ENCODE measurements at regions not wholly inside any gene's neighbourhood (a gene's known extent, or its start where the extent isn't known, plus 50 kb on each side); places are given as distances from the start of the nearest gene placed in this dataset.

DNA sequence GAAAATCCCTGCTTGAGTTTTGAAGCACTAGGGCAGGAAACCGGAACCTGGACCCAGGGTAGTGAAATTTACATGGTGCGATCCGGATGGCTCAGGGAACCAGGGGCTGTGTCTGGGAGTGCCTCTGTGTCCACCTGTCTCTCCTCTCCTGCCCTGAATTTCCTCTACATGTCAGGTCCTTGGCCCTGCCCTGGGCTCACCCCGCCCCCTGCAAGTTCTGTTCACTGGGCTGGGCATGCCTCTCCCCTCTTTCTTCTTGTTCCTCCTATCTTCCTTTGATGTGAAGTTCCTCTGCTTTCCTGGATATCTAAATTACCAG, 435.9 kb upstream of the RBMS3 start:
- Histone ChIP-seq H3K4me2 (ENCODE audit: low read length) (no peak overlapping the region), H3K79me2 (ENCODE audit: control insufficient read depth, low read length) (no peaks in the 10 kb centered on the region), H3K27ac (ENCODE audit: low read depth, low read length) (no peak overlapping the region), H3K27me3 (ENCODE audit: control insufficient read depth, low read length) (no peaks in the 10 kb centered on the region), H3K9me3 (ENCODE audit: control insufficient read depth, insufficient read depth, low read length) (no peaks in the 10 kb centered on the region), H3F3A (ENCODE audit: control insufficient read depth, insufficient read depth) (no peaks in the 10 kb centered on the region), H3K36me3 (ENCODE audit: control insufficient read depth, low read length) (no peaks in the 10 kb centered on the region), H3K4me3 (ENCODE audit: low read length) (no peak overlapping the region), H4K20me1 (ENCODE audit: control insufficient read depth, insufficient read depth, low read depth, low read length) (no peaks in the 10 kb centered on the region), H3K4me1 (ENCODE audit: control insufficient read depth, low read length) (no peaks in the 10 kb centered on the region), H3K9me2 (replicated peaks; ENCODE audit: control insufficient read depth, low read length) (no peaks in the 10 kb centered on the region)
- TF ChIP-seq, protein P1, sequence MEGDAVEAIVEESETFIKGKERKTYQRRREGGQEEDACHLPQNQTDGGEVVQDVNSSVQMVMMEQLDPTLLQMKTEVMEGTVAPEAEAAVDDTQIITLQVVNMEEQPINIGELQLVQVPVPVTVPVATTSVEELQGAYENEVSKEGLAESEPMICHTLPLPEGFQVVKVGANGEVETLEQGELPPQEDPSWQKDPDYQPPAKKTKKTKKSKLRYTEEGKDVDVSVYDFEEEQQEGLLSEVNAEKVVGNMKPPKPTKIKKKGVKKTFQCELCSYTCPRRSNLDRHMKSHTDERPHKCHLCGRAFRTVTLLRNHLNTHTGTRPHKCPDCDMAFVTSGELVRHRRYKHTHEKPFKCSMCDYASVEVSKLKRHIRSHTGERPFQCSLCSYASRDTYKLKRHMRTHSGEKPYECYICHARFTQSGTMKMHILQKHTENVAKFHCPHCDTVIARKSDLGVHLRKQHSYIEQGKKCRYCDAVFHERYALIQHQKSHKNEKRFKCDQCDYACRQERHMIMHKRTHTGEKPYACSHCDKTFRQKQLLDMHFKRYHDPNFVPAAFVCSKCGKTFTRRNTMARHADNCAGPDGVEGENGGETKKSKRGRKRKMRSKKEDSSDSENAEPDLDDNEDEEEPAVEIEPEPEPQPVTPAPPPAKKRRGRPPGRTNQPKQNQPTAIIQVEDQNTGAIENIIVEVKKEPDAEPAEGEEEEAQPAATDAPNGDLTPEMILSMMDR (IDR thresholded peaks at IDR 0.05; ENCODE audit: low read depth, low read length, poor library complexity, severe bottlenecking) = no peak
- no peak for TF ChIP-seq EZH2phosphoT487 (IDR thresholded peaks at IDR 0.05; ENCODE audit: borderline replicate concordance, low read length)

DNA sequence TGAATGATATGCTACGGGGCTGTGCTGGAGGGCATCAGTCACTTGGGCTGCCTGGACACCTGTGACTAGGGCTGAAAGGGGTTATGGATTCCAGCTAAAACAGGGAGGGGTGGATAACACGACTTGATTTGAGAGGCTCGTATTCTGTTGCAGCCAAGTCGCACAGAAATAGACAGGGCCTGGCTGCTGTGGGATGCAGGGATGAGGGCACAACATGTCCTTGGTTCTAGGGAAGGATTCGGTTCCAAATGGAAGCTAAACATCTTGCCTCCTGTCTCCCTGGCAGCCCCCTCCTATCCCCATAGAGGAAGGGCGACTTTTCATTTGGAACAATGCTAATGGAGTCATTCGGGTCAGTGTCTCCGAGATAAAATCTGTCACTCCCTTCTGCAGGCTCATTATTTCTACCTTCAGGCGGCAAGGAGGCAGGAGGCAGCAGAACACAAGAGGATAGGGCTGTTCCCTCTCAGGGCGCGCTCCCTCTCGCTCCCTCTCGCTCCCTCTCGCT, 433.8 kb upstream of the RBMS3 start:
- no peaks in the 10 kb centered on the region for H3K9me2 ChIP-seq (replicated peaks; ENCODE audit: control insufficient read depth, low read length)
- no peaks in the 10 kb centered on the region for H3K79me2 ChIP-seq (ENCODE audit: control insufficient read depth, low read length)
- H4K20me1 ChIP-seq (ENCODE audit: control insufficient read depth, insufficient read depth, low read depth, low read length) = no peaks in the 10 kb centered on the region
- no peaks in the 10 kb centered on the region for H3F3A ChIP-seq (ENCODE audit: control insufficient read depth, insufficient read depth)
- H3K4me2 ChIP-seq (ENCODE audit: low read length) = no peak overlapping the region
- H3K4me1 ChIP-seq (ENCODE audit: control insufficient read depth, low read length) = no peaks in the 10 kb centered on the region
- no peak for TF ChIP-seq EZH2phosphoT487 (IDR thresholded peaks at IDR 0.05; ENCODE audit: borderline replicate concordance, low read length)
- TF ChIP-seq, protein P1 (IDR thresholded peaks at IDR 0.05; ENCODE audit: low read depth, low read length, poor library complexity, severe bottlenecking) = no peak
- no peak overlapping the region for H3K4me3 ChIP-seq (ENCODE audit: low read length)
- H3K9me3 ChIP-seq (ENCODE audit: control insufficient read depth, insufficient read depth, low read length) = no peaks in the 10 kb centered on the region
- H3K36me3 ChIP-seq (ENCODE audit: control insufficient read depth, low read length) = no peaks in the 10 kb centered on the region
- no peaks in the 10 kb centered on the region for H3K27me3 ChIP-seq (ENCODE audit: control insufficient read depth, low read length)
- no peak overlapping the region for H3K27ac ChIP-seq (ENCODE audit: low read depth, low read length)

DNA sequence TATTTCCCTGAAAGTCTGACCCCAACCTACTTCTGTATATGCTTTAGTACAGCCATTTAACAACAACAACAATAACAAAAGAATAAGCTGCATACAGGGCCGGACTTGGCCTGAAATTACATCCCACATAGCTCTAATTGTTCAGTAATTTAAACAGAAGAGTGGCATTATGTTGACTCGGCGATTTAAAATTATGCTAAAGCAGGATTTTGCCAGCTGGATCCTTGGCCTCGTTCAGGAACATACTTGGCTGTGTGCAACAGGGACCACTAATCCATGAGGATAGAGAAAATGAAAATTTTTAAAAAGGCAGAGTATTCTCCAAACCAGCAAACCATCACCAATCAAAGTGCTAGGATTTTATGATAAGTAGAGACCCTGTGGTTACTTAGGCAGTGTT, 433.1 kb upstream of the RBMS3 start:
- H3K9me2 ChIP-seq (replicated peaks; ENCODE audit: control insufficient read depth, low read length) = no peaks in the 10 kb centered on the region
- no peaks in the 10 kb centered on the region for H3K9me3 ChIP-seq (ENCODE audit: control insufficient read depth, insufficient read depth, low read length)
- H3K27me3 ChIP-seq (ENCODE audit: control insufficient read depth, low read length) = no peaks in the 10 kb centered on the region
- TF ChIP-seq, protein P1 (IDR thresholded peaks at IDR 0.05; ENCODE audit: low read depth, low read length, poor library complexity, severe bottlenecking) = no peak
- TF ChIP-seq EZH2phosphoT487 (IDR thresholded peaks at IDR 0.05; ENCODE audit: borderline replicate concordance, low read length) = no peak
- H3K4me1 ChIP-seq (ENCODE audit: control insufficient read depth, low read length) = no peaks in the 10 kb centered on the region
- H3K36me3 ChIP-seq (ENCODE audit: control insufficient read depth, low read length) = no peaks in the 10 kb centered on the region
- no peaks in the 10 kb centered on the region for H4K20me1 ChIP-seq (ENCODE audit: control insufficient read depth, insufficient read depth, low read depth, low read length)
- H3F3A ChIP-seq (ENCODE audit: control insufficient read depth, insufficient read depth) = no peaks in the 10 kb centered on the region
- H3K27ac ChIP-seq (ENCODE audit: low read depth, low read length) = no peak overlapping the region
- no peak overlapping the region for H3K4me3 ChIP-seq (ENCODE audit: low read length)
- H3K79me2 ChIP-seq (ENCODE audit: control insufficient read depth, low read length) = no peaks in the 10 kb centered on the region
- H3K4me2 ChIP-seq (ENCODE audit: low read length) = no peak overlapping the region

DNA sequence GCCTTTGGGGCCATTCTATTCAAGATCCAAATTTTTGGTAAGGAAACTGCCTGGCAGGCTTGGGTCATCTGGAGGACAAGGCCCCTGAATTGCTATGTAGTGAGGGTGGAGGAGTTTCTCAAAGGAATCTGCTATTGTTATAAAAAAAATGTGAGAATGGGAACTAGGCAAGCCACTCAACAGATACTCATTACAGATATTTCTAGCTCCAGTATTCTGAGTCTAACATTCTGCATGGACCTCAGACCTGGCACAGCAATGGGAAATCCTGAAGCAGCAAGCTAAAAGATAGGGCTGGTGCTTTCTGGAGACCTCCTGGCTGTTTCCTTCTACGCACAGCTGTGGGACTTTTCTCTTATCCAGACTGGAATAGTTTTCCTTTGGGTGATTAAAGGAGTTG, 430.7 kb upstream of the RBMS3 start:
- no peaks in the 10 kb centered on the region for H4K20me1 ChIP-seq (ENCODE audit: control insufficient read depth, insufficient read depth, low read depth, low read length)
- no peaks in the 10 kb centered on the region for H3K36me3 ChIP-seq (ENCODE audit: control insufficient read depth, low read length)
- no peaks in the 10 kb centered on the region for H3K9me3 ChIP-seq (ENCODE audit: control insufficient read depth, insufficient read depth, low read length)
- no peak overlapping the region for H3K27ac ChIP-seq (ENCODE audit: low read depth, low read length)
- no peaks in the 10 kb centered on the region for H3K79me2 ChIP-seq (ENCODE audit: control insufficient read depth, low read length)
- no peaks in the 10 kb centered on the region for H3F3A ChIP-seq (ENCODE audit: control insufficient read depth, insufficient read depth)
- peaks cover 3% of the 10 kb centered on the region; the same call in 1 of the 2 replicates for H3K27me3 ChIP-seq (ENCODE audit: control insufficient read depth, low read length)
- H3K9me2 ChIP-seq (replicated peaks; ENCODE audit: control insufficient read depth, low read length) = no peaks in the 10 kb centered on the region
- TF ChIP-seq EZH2phosphoT487 (IDR thresholded peaks at IDR 0.05; ENCODE audit: borderline replicate concordance, low read length) = no peak
- TF ChIP-seq, protein P1 (IDR thresholded peaks at IDR 0.05; ENCODE audit: low read depth, low read length, poor library complexity, severe bottlenecking) = no peak
- H3K4me2 ChIP-seq (ENCODE audit: low read length) = no peak overlapping the region
- H3K4me3 ChIP-seq (ENCODE audit: low read length) = no peak overlapping the region
- H3K4me1 ChIP-seq (ENCODE audit: control insufficient read depth, low read length) = no peaks in the 10 kb centered on the region

Data from DOHH2 (cell line).